SH-SY5Y (cell line): ENCODE measurements at regions not wholly inside any gene's neighbourhood (a gene's known extent, or its start where the extent isn't known, plus 50 kb on each side); places are given as distances from the start of the nearest gene placed in this dataset.

ENCODE experiments used
- GATA2 ChIP-seq: IDR thresholded peaks from 2 replicates; pipeline ENCODE4 v1.6.1; 2011; ENCODE audit warnings: mild to moderate bottlenecking, low read depth, low read length
- GATA3 ChIP-seq: IDR thresholded peaks from 2 replicates; pipeline ENCODE4 v1.6.1; 2011; ENCODE audit warnings: low read depth, mild to moderate bottlenecking, low read length, moderate library complexity

GRCh38 chr9:36457836-36458429 is 57.9 kb upstream of the RNF38 start:
- no peak for TF ChIP-seq GATA2
- no peak for TF ChIP-seq GATA3
